AG08396 (cell line): ENCODE measurements at regions not wholly inside any gene's neighbourhood (a gene's known extent, or its start where the extent isn't known, plus 50 kb on each side); places are given as distances from the start of the nearest gene placed in this dataset.

Source experiments
- DNase-seq: peaks from one replicate; pipeline ENCODE4 v3.0.0; 2012; ENCODE audit warnings: low spot score, mixed read lengths

GRCh38 chr9:78866207-78867132 lies 569.5 kb downstream of the PSAT1 start:
- DNase-seq, result peak; percentile 68

- DNase-seq, result no peak
These were observed 574.1 kb downstream of the PSAT1 start for GRCh38 chr9:78871086-78871451.

- DNase-seq, result peak; percentile 50
These were observed 574.8 kb downstream of the PSAT1 start for GRCh38 chr9:78871452-78872331.

GRCh38 chr9:78874061-78874460 lies 577.1 kb downstream of the PSAT1 start:
- no peak for DNase-seq

- DNase-seq, result no peak
These were observed 582.6 kb downstream of the PSAT1 start for GRCh38 chr9:78879324-78880100.

GRCh38 chr9:78881295-78881694 lies 584.4 kb downstream of the PSAT1 start:
- DNase-seq, result no peak

GRCh38 chr9:78882481-78882880 lies 585.6 kb downstream of the PSAT1 start:
- no peak for DNase-seq

GRCh38 chr9:78884611-78885150 lies 587.8 kb downstream of the PSAT1 start:
- no peak for DNase-seq

- DNase-seq, result no peak
These were observed 595.3 kb downstream of the PSAT1 start for GRCh38 chr9:78892182-78892581.

GRCh38 chr9:78892769-78893168 lies 595.8 kb downstream of the PSAT1 start:
- no peak for DNase-seq

- DNase-seq, result no peak
These were observed 597.0 kb downstream of the PSAT1 start for GRCh38 chr9:78893774-78894401.

- no peak for DNase-seq
These were observed 599.6 kb downstream of the PSAT1 start for GRCh38 chr9:78896479-78896878.

- DNase-seq, result no peak
These were observed 601.3 kb downstream of the PSAT1 start for GRCh38 chr9:78898234-78898633.

GRCh38 chr9:78899006-78899405 lies 602.1 kb downstream of the PSAT1 start:
- DNase-seq, result no peak

GRCh38 chr9:78900500-78900899 lies 603.6 kb downstream of the PSAT1 start:
- no peak for DNase-seq

GRCh38 chr9:78902051-78902450 lies 605.1 kb downstream of the PSAT1 start:
- no peak for DNase-seq

- DNase-seq, result no peak
These were observed 606.7 kb downstream of the PSAT1 start for GRCh38 chr9:78903581-78903980.

GRCh38 chr9:78904686-78905085 lies 607.8 kb downstream of the PSAT1 start:
- no peak for DNase-seq

- DNase-seq, result no peak
These were observed 608.5 kb downstream of the PSAT1 start for GRCh38 chr9:78905387-78905786.

- DNase-seq, result no peak
These were observed 609.2 kb downstream of the PSAT1 start for GRCh38 chr9:78905986-78906755.

GRCh38 chr9:78909566-78909965 lies 612.6 kb downstream of the PSAT1 start:
- no peak for DNase-seq
